MM.1S (cell line): ENCODE measurements at regions not wholly inside any gene's neighbourhood (a gene's known extent, or its start where the extent isn't known, plus 50 kb on each side); places are given as distances from the start of the nearest gene placed in this dataset.

Source experiments
- EZH2 ChIP-seq: fragments of 300-600 bp; sonication (generic); optimal IDR thresholded peaks from 2 replicates; pipeline ENCODE3; 2017; ENCODE audit warnings: low read depth, mild to moderate bottlenecking, antibody characterized with exemption, low read length, mixed read lengths
- TF ChIP-seq, protein P1 (sequence below): fragments of 300-600 bp; sonication (generic); IDR thresholded peaks from 2 replicates; pipeline ENCODE4 v1.5.1; 2016; ENCODE audit warnings: antibody characterized with exemption, low read length, mixed read lengths

DNA sequence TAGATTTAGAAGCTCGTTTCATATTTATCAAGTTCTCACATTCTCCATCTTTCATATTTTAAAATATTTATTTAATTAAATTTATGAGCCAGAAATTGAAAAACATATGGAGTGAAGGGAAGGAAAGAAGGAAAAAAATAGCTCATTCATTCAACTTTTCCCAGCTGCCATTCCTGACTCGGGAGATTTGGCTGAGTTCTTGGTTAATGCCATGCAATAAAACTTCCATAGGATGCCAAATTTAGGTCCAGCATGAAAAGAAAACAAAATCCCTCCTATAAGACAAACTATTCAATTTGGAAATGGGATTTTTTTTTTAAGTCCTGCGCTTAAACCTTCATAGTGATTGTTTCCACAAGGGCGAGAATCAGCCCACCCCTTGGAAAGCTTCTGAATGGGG is 426.1 kb upstream of the TNP1 start:
- no peak for TF ChIP-seq EZH2
- TF ChIP-seq, protein P1, sequence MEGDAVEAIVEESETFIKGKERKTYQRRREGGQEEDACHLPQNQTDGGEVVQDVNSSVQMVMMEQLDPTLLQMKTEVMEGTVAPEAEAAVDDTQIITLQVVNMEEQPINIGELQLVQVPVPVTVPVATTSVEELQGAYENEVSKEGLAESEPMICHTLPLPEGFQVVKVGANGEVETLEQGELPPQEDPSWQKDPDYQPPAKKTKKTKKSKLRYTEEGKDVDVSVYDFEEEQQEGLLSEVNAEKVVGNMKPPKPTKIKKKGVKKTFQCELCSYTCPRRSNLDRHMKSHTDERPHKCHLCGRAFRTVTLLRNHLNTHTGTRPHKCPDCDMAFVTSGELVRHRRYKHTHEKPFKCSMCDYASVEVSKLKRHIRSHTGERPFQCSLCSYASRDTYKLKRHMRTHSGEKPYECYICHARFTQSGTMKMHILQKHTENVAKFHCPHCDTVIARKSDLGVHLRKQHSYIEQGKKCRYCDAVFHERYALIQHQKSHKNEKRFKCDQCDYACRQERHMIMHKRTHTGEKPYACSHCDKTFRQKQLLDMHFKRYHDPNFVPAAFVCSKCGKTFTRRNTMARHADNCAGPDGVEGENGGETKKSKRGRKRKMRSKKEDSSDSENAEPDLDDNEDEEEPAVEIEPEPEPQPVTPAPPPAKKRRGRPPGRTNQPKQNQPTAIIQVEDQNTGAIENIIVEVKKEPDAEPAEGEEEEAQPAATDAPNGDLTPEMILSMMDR = no peak
